ENCODE measurements at regions not wholly inside any gene's neighbourhood (a gene's known extent, or its start where the extent isn't known, plus 50 kb on each side); places are given as distances from the start of the nearest gene placed in this dataset.

DNA sequence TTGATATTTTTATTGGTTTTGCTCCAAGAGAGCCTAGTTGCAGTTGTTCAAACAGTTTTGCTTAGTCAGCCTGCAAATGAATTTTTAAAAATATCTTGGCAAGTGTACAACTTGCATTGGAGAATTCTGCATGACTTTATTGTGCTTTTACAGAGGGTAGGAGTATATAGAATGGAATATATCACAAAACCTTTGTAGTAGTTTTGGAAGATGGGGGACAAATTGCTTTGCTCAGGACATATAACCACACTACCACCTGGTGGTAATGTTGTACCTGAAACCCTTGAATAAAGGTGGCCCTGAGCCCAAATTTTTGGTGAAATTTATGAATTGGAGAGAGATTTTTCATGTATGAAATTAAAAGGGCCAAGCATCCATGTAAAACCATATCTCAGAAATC lies 645.2 kb downstream of the MED13L start:
- DNase-seq: no peak

DNA sequence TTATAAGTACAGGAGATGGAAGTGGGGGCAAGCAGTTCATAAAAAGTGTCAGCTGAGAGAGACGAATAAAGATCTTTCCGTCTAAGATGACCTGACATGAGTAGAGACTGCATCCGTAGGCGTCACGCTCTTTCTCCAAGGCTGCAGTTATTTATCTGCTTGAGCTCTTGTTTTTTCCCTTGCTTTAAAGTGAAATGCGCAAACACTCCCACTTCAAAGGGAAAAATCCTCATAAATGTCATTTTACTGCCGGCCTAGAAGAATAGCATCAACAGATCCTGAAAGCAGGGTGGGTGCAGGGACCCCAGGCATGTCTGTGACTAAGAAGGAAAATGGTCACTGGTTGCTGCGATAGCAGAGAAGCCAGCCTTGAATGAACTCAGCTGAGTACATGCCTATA lies 647.4 kb downstream of the MED13L start:
- no peak for DNase-seq

DNA sequence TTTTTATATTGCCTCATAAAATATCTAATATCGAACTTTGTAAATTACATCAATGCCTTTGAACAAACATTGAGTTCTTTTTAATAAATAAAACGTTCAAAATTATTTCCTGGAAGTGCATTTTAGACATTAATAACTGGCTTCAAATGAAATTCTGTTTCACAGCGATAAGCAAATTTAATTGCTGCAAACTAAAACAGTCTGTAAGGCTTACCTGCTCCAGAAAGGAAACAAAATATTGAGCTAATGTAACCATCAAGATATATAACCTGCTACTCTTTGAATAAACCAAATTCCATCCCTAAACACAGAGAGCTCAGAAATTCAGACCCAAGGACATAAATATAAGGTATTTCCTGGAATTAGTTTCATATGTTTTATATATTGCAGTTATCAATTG lies 651.3 kb downstream of the MED13L start:
- no peak for DNase-seq

DNA sequence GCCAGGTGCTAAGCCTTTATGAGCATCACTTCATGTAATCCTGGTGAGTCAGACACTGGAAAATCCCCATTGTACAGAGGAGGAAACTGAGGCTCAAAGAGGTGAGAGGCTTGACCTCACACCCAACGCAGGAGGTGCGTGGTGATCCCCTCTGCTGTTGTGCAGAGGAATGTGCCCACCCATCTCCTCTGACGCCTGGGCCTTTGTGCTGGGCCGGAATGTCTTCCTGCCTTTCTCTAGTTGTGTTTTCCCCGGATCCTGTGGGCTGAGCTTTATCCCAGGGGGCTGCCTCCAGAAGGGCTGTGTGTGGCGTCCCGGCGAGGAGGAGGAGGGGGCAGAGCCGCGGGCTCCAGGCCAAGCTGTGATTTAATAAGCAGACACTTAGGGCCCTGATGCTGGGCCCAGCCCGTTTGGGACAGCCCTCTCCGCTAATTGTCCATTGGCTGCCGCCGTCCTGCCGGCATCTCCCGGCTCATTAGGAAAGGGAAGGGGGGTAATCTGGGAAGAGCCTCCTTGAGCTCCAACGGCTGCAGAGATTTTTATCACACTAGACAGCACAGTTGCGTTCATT lies 653.6 kb downstream of the MED13L start:
- peak; percentile 21 for DNase-seq

DNA sequence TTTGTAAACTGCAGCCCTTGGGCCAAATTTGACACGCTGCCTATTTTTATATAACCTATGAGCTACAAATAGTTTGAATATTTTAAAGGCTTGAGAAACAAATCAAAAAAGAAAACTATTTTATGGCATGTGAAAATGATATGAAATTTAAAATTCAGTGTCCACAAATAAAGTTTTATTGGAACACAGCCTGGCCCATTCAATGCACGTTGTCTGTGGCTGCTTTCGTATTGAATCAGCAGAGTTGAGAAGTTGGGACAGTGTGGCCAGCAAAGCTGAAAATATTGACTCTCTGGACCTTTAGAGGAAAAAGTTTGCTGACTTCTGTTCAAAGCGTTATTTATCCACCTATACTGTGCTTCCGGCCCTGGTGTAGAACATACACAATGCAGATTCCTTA lies 654.2 kb downstream of the MED13L start:
- no peak for DNase-seq

DNA sequence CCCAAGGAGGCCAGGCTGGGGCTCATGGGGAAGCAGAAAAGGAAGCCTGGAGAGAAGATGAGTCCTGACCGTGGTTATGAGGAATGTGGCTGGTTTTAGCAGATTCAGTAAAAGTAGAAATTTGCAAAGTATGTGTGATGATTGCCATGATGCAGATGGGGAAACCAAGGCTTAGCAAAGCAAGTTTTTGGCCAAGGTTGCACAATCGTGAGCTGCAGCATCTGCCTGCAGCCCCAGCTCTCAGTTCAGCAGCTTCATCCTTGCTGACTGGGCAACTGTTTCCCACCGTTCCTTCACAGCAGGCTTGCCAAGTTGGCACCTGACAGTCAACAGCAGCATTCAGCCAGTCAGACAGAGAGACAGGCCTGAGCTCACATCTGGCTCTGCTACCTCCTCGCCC lies 656.7 kb downstream of the MED13L start:
- no peak for DNase-seq

DNA sequence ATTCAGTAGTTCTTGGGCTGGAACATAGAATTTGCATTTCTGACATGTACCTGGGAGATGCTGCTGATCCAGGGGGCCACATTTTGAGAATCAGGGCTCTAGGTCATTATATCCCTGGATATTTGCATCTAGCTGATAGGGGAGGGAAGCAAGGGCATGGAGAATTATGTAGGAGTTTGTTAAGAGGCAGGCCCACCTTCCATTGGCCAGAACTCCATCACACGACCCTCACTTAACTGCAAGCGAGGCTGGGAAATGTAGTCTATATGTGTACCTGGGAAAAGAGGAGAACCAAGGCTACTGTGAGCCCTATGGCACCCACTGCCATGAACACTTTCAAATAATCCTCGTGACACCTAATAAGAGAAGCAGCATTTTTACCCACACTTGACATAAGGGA lies 657.6 kb downstream of the MED13L start:
- DNase-seq: no peak

DNA sequence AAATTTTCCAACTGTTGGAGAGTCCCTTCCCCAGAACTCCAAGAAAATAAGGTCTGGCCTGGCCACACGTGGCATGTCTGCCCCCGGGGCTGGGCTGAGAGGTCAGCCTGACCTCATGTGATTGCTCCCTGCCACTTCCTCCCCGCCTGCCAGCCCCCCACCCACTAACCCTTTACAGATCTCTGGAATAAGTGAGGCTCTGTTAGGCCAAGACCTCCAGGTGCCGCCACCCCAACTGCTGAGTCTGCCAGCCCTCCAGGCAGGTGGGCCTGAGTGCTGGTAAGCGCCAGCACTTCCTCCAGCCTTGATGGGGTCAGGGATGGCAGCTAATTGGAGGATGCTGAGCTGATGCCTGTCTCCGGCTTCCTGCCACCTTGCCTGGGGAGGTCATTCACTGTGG lies 658.4 kb downstream of the MED13L start:
- DNase-seq: no peak

DNA sequence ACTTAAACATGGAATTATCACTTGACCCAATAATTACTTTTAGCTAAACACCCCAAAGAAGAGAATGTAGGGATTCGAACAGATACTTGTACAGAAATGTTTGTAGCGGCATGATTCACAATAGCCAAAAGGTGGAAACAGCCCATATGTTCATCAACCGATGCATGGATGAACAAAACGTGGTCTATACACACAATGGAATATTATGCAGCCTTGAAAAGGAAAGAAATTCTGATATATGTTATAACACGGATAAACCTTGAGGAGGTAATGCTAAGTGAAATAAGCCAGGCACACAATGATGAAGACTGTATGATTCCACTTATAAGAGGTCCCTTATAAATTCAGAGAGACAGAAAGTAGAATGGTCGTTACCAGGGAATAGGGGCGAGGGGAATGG lies 659.4 kb downstream of the MED13L start:
- DNase-seq: no peak

DNA sequence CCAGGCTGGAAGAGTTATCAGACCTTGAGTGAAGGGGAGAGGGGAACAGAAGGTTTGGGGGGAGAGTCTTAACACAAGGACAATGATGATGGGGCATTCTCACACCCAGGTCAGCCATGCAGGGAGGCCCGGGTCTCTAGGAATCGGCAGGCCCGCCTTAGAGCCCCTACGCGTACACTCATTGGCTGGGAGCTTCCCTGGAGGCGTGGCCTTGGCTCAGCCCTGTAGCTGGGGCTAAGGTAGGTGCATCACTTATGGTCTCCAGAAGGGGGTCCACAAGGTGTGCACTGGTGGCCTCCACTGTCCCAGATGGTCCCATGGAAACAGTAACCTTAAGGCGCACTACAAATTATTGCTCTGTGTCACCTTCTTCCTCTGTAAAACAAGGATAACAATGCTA lies 660.1 kb downstream of the MED13L start:
- no peak for DNase-seq

DNA sequence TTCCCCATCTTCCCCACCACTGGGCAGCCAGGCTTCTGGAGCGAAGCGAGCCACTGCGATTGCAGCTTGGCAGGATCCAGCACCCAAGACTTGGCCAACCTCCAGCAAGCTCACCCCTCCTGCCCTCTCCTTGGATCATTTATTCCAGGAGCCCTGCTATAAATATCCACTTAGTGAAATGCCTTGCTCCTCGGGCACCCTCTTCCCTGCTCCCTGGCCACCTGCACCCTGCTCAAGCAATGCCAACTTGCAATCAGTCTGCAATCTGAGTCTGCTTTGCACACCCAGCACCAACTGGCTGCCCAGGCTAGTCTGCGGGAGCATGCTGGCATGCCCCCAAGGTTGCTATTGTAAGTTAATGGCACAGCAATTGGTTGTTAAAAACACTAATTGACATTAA lies 666.0 kb downstream of the MED13L start:
- no peak for DNase-seq

DNA sequence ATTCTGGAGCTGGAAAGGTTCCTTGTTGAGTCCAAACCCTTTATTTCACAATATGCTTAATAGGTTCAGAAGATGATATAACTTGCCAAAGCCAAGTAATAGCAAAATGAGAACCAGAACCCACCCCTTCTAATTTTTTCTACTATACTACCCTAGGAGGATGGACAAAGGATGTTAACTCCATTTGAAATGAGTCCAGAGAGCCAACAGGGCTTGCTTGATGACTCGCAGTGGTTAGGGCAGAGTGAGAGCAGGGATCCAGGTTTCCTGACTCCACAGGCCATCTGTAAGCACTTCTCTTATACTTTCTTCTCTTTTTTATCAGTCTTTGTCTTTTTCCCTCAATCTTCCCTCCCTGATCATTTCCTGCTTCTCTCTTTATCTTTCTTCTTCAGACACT lies 668.1 kb downstream of the MED13L start:
- DNase-seq: no peak

DNA sequence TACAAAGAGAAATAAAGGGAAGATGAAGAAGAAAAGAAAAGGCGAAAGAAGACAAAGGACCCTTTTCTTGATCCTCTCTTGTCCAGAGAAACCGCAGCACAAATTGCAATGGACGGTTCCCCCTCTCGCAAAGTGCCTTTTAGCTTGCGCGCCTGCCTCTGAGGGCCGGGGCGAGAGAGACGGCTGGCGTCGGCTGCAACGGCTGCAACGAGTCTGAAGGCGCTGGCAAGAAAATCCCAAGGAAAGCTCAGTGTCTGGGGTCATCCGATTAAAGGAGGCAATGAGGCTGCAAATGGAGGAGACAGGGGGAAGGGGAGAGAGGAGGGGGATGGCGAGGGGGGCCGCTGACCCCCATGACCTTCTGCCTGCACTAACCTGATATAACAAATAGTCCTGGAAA lies 671.5 kb downstream of the MED13L start:
- DNase-seq: no peak

DNA sequence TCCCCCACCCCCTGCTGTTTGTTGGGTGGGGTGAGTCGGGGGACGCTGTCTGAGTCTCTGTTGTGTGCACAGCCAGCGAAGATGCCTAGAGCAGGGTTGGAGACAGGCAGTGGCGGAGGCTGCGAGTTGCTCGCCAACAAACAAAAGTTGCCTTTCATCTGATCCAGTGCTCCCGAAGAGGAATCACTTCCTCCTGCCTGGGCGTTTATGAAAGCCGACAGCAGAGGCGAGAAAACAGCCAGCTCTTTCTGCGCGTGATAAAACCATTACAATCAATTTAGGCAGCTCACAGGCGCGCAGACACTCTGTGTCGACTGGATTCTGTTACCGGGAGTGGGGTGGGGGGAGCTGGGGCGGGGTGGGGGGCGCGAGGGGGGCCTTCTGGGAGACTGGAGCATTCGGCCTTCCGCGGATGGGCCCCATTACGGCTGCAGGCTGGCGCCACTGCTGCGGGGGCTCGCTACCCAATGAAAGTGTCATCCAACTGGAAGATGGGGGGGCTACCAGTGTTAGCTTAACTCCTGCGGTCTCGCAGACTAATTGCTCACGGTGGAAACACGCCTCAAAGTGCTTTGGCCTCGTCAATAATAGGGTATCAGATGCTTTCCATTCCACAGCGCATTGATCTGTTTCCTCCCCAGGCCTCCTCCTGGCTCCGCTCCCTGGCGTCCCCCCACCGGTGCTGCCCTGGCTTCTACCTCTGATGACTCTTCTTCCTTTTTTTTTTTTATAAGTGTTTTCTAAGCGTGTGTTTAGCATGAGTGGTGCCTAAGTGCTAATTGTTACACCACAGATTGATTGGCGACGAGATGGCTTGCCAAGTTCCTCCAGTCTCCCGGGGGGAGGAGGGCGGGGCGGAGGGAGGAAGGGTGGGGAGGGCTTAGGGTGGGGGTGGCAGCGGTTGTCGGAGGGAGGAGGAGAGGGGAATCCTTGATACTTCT lies 678.4 kb downstream of the MED13L start:
- peak; percentile 38 for DNase-seq

DNA sequence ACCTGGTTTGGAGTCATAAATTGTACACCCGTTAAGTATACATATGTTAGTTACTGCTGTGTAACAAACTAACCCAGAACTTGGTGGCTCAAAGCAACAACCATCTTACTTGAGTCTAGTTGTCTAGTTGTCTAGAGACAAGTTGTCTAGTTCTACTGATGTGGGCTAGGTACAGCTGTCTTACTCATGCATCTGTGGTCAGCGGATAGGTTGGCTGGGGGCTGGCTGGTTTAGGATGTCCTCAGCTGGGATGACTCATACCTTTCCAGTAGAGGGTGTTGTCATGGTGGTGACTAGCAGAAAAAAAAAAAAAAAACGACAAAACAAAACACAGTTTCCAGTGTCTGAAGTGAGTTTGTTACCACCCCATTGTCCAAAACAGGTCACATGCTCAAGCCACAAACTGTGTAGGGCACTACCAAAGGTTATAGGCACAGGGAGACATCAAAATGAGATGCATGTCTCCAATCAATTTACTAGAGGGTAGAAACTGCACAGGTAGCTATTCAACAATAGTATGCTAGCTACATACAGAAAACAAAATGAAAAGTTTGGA lies 680.3 kb downstream of the MED13L start:
- DNase-seq: no peak

DNA sequence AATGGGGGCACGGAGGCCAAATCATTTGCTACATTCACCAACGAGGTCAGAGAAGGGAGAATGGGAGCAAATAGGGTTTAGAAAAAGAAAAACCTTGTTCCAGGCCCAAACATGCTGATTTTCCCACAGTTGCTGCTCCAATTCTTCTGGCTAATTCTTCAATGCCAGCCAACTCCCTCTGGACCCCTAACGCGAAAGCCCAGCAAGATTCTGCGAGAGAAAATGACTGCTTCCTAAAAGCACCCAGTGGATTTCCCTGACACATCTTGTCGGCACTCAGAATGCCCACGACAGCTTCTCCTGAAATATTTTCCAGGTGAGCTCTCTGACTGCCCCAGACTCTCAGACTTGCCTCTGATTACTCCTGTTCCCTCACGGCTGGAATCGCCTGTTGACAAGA lies 689.4 kb downstream of the MED13L start:
- DNase-seq: no peak

DNA sequence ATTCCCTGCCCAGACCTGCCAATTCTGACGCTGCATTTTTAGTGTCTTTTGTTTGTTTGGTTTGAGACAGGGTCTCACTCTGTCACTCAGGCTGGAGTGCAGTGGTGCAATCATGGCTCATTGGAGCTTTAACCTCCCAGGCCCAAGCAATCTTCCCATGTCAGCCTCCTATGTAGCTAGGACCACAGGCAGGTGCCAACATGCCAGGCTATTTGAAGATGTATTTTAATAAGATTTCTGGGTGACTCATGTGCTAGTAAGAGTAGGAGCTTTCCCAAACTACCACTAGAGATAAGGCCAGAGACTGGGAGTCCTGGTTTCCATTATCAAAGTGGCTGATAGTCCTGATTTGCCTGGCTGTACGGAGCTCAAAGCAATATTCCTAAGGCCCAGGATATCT lies 693.3 kb downstream of the MED13L start:
- DNase-seq: no peak

DNA sequence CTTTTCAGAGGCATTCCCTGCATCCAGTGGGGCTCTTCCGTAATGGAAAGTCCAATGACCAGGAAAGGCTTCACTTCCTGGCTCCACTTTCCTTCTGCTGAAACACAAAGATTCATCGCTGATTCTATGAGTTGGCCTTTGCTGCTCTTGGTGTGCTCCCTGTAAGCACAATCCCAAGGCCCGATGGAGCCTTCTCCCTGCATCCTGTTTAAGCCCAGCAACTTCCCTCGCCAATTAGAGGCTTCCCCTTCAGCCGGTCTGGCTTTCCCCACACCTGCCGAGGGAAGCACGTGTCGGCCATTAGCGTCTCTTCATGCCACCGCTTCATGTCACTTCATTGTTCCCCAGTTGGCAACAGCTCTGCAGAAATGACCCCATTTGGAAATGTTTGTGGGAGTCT lies 693.9 kb downstream of the MED13L start:
- no peak for DNase-seq

DNA sequence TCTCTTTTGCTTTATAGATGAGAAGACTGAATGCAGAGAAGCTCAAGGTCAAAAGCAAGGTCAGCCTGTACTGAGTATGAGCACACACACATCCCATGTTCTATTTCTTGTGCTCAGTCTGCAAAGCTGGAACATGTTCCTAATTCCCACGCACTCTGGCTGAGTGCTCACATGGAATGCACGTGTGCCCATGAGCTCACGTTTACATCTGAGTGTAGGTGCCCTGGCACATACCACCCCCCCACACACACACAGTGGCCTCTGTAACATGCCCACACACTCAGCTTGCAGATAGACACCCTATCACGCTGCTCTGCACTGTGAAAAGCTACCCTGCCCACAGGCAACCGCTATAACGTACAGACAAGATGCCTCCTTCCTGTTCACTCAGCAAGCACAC lies 700.1 kb downstream of the MED13L start:
- no peak for DNase-seq

DNA sequence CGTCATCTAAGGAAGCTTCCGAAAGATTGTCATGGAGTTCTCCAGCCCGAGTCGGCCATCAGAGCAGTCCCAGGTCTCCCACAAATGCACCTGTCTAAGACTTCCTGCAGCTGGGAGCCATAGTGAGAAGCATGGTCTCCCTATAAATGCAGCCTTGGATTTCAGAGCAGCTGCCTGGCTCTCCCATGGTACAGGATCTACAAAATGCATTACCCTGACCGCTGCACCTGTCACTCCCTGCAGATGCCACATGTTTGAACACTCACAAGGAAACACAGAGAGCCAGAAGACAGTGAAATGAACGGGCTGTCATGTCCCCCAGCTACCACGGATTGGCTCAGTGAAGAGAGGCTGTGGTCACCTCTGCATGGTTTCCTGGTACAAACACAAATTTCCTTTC lies 702.7 kb downstream of the MED13L start:
- no peak for DNase-seq

DNA sequence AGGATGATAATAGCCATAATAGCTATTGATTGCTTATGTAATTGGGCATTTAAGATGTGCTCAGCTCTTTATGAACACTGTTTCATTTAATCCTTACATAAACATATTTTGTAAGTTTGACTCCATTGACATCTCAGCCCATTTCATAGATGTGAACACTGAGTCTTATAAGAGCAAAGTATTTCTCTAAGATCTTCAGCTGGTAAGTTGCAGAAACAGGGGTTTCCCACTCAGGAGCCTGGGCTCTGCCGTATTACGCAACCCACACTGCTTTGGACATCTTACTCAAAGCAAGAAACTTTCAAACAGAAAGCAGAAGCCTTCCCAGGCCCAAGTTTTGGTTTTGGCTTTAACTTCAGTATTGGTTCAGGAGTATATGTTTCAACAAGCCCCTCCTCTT lies 705.1 kb downstream of the MED13L start:
- DNase-seq: no peak

DNA sequence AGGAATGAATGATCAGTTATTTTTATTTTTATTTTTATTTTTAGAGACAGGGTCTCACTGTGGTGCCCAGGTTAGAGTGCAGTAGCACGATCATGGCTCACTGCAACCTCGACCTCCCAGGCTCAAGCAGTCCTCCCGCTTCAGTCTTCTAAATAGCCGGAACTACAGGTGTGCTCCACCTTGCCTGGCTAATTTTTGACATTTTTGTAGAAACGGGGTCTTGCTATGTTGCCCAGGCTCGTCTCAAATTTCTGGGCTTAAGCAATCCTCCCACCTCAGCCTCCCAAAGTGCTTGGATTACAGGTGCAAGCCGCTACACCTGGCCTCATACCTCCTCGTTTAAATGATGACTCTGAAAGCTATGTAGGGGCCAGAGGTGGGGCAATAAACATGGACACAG lies 706.0 kb downstream of the MED13L start:
- no peak for DNase-seq

DNA sequence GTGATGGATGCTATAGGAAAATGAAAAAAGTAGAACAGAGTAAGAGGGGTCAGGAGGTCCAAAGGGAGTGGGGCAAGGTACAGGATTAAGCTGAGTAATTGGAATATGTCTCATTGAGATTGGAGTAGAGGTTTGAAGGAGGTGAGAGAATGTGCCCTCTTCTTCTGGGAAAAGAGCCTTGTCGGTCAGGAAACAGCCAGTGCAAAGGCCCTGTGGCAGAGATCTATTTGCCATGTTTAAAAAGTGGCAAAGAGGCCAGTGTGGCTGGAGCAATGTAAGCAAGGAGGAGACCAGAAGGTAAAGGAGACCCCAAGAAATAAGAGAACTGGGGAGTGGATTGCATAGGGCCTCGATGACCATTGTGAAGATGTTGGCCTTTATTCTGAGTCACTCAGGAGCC lies 706.5 kb downstream of the MED13L start:
- DNase-seq: no peak

DNA sequence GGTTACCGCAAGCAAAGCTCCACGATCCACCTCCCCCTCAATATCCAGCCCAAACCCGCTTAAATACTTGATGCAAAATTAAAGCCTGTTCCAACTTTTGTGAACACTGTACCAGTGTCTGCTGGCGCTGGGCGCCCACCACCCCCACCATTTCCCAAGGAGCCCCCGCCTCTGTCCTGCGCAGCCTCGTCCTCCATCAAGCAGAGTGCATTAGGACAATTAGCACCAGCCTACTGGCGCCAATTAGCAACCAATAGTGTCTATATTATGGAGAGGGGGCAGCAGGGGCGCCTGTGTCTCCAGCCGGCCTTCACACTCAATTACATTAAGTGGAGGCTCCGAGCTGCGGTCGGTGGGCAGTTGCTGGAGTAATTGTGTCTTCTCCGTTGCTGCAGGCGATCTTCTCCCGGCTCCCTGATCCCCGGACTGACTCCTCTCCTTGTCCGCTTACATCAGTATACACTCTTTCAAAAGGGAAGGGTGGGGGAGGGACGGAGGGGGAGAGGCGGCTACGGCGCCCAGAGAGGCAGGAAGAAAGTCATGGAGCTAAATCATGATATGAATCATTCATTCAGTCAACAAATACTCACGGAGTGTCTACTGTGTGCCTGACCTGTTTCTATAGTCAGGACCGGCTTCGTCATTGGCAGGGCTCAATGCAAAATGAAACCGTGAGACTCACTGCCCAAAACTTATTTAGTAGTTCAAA lies 707.3 kb downstream of the MED13L start:
- peak; percentile 31 for DNase-seq

All from NCI-H2227 treated with DMSO at 0.1 percent for 48 hours (cell line).